GM12892 (cell line): ENCODE measurements at regions not wholly inside any gene's neighbourhood (a gene's known extent, or its start where the extent isn't known, plus 50 kb on each side); places are given as distances from the start of the nearest gene placed in this dataset.
"Not testable (repeated sequence)": the region's sequence is repeated elsewhere in the genome, so short reads cannot be mapped to it uniquely, and the experiment has no call there.

ENCODE experiments used
- DNase-seq: peaks from one replicate; pipeline ENCODE4 v3.0.0; 2011; ENCODE audit not compliant: insufficient read length
- FAIRE-seq: peaks from 2 replicates; lab custom pipeline; 2011; peaks lifted over from hg19 to GRCh38; lab: Jason Lieb, UNC
- POLR2A ChIP-seq: IDR thresholded peaks from 2 replicates; pipeline ENCODE4 v1.6.1; 2011; ENCODE audit warnings: low read depth, low read length, control low read depth
- POLR2AphosphoS5 ChIP-seq: IDR thresholded peaks from 2 replicates; pipeline ENCODE4 v1.6.1; 2011; ENCODE audit warnings: low read depth, low read length, control low read depth
- TAF1 ChIP-seq: IDR thresholded peaks from 2 replicates; pipeline ENCODE4 v1.6.1; 2011; ENCODE audit warnings: low read depth, mild to moderate bottlenecking, control low read depth, low read length, borderline replicate concordance

- no peak for TF ChIP-seq TAF1
- TF ChIP-seq POLR2AphosphoS5: no peak
- no peak for TF ChIP-seq POLR2A
- no peak for FAIRE-seq
- no peak for DNase-seq
Observed at GRCh38 chr9:18314316-18314715, 159.6 kb upstream of the ADAMTSL1 start.

DNA sequence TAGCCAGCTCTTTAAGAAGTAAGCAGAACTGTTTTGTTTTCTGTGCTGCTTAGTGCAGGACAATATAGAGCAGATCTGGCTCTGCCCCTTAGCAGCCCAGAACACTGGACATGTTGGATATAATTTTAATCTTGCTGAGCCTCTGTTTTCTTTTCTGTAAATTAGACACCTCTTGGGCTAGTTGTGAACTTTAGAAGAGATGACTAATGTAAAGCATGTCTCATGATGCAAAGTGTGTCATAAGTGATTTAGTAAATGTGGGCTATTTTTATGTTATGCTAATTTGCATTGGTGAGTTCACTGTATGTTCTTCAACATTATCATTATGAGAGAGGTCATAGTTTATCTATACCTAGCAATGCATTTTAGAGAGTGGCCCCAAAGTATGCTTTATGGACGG, 156.1 kb upstream of the ADAMTSL1 start:
- TF ChIP-seq POLR2A (no peak), TAF1 (no peak), POLR2AphosphoS5 (no peak)
- DNase-seq: no peak
- no peak for FAIRE-seq

GRCh38 chr9:18319918-18320445, 154.0 kb upstream of the ADAMTSL1 start:
- FAIRE-seq (no peak), DNase-seq (no peak)
- TF ChIP-seq POLR2A (no peak), POLR2AphosphoS5 (no peak), TAF1 (no peak)

DNA sequence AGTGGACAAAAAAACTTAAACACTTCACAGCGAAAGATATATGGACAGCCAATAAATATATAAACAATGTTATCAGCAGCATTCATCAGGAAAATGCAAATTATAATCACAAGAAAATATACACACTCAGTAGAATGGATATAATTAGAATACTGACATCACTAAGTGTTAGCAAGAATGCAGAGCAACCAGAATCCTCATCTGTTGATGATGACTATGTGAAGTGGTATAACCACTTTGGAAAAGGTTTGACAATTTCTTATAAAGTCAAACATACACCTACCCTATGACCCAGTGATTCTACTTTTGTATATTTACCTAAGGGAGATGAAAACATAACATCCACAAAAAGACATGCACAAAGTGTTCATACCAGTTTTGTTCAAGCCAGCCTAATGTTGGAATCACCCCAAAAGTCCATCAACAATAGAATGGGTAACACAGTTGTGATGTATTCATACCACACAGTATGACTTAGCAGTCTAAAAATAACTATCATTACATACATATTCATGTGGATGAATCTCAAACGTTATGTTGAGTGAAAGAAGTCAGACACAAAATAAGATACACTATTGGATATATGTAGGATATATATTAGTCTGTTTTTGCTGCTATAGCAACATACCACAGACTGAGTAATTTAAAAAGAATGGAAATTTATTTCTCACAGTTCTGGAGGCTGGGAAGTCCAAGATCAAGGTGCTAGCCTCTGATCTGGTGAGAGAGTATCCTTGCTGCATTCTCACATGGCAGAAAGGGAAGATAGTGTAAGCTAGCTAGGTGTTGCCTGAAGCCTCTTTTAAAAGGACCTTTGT, 148.8 kb upstream of the ADAMTSL1 start:
- FAIRE-seq (no peak), DNase-seq (no peak)
- TF ChIP-seq TAF1: no peak
- no peak for TF ChIP-seq POLR2A
- no peak for TF ChIP-seq POLR2AphosphoS5

- FAIRE-seq, DNase-seq: not testable (repeated sequence)
Observed at GRCh38 chr9:18325746-18326011, 148.3 kb upstream of the ADAMTSL1 start.

DNA sequence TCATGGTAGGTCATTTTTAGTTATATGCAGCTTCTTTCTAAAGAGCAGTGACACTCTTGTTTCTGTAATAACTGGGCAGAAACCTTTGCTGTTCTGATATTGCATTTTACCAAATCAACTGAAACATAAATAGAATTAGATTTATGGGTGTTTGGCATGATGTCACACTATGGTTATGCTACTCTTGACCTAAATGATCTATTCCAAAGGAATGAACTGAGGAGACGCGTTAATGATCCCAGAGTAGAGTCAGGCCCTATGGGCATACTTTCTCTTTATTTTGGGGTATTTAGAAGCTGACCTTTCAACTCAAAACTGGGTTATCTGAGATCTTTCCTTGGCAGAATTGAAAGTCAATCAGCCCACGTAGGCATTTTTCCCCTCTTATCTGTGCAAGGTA, 146.8 kb upstream of the ADAMTSL1 start:
- FAIRE-seq: no peak
- no peak for DNase-seq
- TF ChIP-seq POLR2A (no peak), TAF1 (no peak), POLR2AphosphoS5 (no peak)

DNA sequence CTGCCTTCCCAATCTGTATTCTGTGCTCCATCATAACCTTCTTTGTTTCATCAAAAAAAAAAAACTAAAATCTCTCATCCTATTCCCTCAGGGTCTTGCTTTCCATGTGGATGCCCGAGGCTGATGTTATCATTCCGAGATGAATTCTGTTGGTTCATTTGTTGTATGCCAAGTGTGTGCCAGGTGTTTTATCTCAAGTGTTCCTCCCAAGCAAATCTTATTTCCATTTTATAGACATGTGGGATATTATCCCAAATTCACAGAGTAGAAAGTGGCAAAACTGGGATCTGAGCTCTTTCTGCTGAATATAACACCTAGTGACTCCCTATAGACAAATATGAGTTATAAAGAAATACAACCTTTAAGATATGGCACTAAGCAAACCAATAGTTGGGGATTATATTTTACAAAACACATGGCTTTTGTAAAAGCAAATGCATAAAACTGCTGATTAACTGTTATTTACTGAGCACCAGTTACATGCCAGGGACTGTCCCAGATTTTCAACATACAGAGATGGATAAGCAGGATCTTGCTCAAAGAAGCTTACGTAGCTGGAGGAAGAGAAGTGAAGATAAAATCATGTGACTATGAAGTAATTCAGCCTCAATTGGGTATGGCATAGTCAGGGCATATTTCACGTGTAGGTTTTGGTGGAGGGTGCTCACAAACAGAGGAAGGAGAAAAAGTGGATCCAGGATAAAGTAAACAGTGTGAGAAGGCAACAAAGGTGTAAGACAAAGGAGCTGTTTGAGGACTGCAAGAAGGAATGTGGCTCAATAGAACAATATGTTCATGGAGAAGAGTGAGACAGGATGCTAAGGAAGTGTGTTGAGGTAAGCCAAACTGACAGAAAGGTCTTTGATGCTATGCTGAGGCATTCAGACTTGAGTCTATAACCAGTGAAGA, 143.3 kb upstream of the ADAMTSL1 start:
- no peak for DNase-seq
- no peak for FAIRE-seq
- TF ChIP-seq POLR2AphosphoS5 (no peak), TAF1 (no peak), POLR2A (no peak)

DNA sequence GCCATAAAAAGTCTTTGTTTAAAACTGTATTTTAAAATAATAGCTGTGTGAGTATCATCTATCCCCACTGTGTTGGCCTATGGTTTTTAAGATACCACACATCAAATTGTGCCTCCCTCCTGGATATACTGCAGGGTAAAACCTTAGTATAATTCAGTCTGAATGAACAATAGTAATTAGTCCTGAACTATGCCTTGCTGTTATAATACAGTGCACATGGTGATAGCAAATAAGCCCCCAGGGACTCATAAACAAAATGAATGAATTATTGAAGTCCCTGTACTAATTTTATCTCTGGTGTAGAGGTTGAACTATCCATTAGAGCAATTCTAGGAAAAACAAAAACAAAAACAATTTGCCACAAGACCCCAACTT, 142.7 kb upstream of the ADAMTSL1 start:
- FAIRE-seq (no peak), DNase-seq (no peak)
- no peak for TF ChIP-seq POLR2AphosphoS5
- no peak for TF ChIP-seq POLR2A
- no peak for TF ChIP-seq TAF1

GRCh38 chr9:18331808-18332209, 142.1 kb upstream of the ADAMTSL1 start:
- TF ChIP-seq TAF1: no peak
- no peak for TF ChIP-seq POLR2A
- no peak for TF ChIP-seq POLR2AphosphoS5
- FAIRE-seq (no peak), DNase-seq (no peak)

GRCh38 chr9:18333157-18333556, 140.8 kb upstream of the ADAMTSL1 start:
- no peak for DNase-seq

GRCh38 chr9:18335825-18336224, 138.1 kb upstream of the ADAMTSL1 start:
- FAIRE-seq (no peak), DNase-seq (no peak)
- TF ChIP-seq POLR2AphosphoS5 (no peak), POLR2A (no peak), TAF1 (no peak)

More at GRCh38 chr9:18333157-18333556, 140.8 kb upstream of the ADAMTSL1 start:
- no peak for FAIRE-seq
- TF ChIP-seq TAF1 (no peak), POLR2A (no peak), POLR2AphosphoS5 (no peak)
